ENCODE measurements at regions not wholly inside any gene's neighbourhood (a gene's known extent, or its start where the extent isn't known, plus 50 kb on each side); places are given as distances from the start of the nearest gene placed in this dataset.
A peak's percentile ranks its signal among the peaks of the same experiment; 100 is the strongest.

DNA sequence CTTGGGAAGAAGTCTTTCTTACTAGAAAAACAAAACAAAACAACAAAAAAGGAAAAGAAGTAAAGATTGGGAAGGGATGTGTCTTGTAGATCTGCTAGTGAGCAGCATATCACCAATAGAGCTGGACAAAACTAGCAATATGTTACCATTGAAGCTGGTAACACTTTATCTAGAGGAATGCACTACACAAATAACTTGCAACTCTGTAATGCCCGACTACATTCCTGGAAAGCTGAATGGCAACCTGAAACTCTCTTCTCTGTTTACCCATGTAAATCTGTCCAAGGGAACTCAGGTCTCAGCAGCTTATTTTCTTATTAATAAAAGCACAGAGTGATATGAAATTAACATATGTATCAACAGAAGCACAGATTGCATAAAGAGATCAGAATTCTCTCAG is 624.4 kb downstream of the KCNH5 start:
- no peak overlapping the region for H3K4me3 ChIP-seq (ENCODE audit: low read depth, low read length)
- no peak for DNase-seq (ENCODE audit: low read depth)
- no peak for TF ChIP-seq CTCF (IDR thresholded peaks at IDR 0.05; ENCODE audit: insufficient read depth, low read depth, low read length)

GRCh38 chr14:62428429-62429203 is 616.6 kb downstream of the KCNH5 start:
- H3K4me3 ChIP-seq (ENCODE audit: low read depth, low read length): no peak overlapping the region
- TF ChIP-seq CTCF (IDR thresholded peaks at IDR 0.05; ENCODE audit: insufficient read depth, low read depth, low read length): no peak
- DNase-seq (ENCODE audit: low read depth): peak; percentile 18

GRCh38 chr14:62429683-62430082 is 615.6 kb downstream of the KCNH5 start:
- no peak for TF ChIP-seq CTCF (IDR thresholded peaks at IDR 0.05; ENCODE audit: insufficient read depth, low read depth, low read length)
- DNase-seq (ENCODE audit: low read depth): no peak

GRCh38 chr14:62431496-62431895 is 613.8 kb downstream of the KCNH5 start:
- H3K4me3 ChIP-seq (ENCODE audit: low read depth, low read length): no peak overlapping the region
- no peak for TF ChIP-seq CTCF (IDR thresholded peaks at IDR 0.05; ENCODE audit: insufficient read depth, low read depth, low read length)
- no peak for DNase-seq (ENCODE audit: low read depth)

More at GRCh38 chr14:62429683-62430082, 615.6 kb downstream of the KCNH5 start:
- no peak overlapping the region for H3K4me3 ChIP-seq (ENCODE audit: low read depth, low read length)

GRCh38 chr14:62432955-62433354 is 612.3 kb downstream of the KCNH5 start:
- no peak for TF ChIP-seq CTCF (IDR thresholded peaks at IDR 0.05; ENCODE audit: insufficient read depth, low read depth, low read length)
- no peak for DNase-seq (ENCODE audit: low read depth)

DNA sequence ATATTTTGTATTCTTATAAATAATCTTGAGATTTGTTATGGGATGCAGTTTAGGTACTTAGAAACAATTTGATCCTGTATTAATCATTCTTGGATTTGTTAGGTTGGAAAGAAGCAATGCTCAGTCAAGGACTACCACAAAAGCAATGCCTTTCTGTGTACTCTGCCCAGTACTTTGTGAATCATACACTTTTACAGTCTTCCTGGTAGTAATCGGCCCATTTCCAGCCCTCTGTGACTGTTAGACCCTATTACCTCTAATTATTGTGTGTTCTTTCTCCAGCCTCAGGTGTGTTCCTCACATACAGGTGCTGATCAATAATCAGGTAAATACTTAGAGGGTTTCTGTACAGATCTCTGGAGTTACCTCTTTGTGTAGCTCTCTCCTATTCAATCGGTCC is 609.0 kb downstream of the KCNH5 start:
- no peak overlapping the region for H3K4me3 ChIP-seq (ENCODE audit: low read depth, low read length)
- no peak for TF ChIP-seq CTCF (IDR thresholded peaks at IDR 0.05; ENCODE audit: insufficient read depth, low read depth, low read length)
- no peak for DNase-seq (ENCODE audit: low read depth)

More at GRCh38 chr14:62432955-62433354, 612.3 kb downstream of the KCNH5 start:
- H3K4me3 ChIP-seq (ENCODE audit: low read depth, low read length): no peak overlapping the region

GRCh38 chr14:62439210-62439609 is 606.0 kb downstream of the KCNH5 start:
- DNase-seq (ENCODE audit: low read depth): no peak
- TF ChIP-seq CTCF (IDR thresholded peaks at IDR 0.05; ENCODE audit: insufficient read depth, low read depth, low read length): no peak

More at GRCh38 chr14:62439210-62439609, 606.0 kb downstream of the KCNH5 start:
- H3K4me3 ChIP-seq (ENCODE audit: low read depth, low read length): no peak overlapping the region

Measured in fibroblast of villous mesenchyme (primary cell).